Tibial artery (tissue), 4 donors: ENCODE measurements at regions not wholly inside any gene's neighbourhood (a gene's known extent, or its start where the extent isn't known, plus 50 kb on each side); places are given as distances from the start of the nearest gene placed in this dataset.

Source experiments
- DNase-seq, 2 donors: peaks; one replicate each; pipeline ENCODE4 v3.0.0-alpha.2; 2019
- H3K27ac ChIP-seq, 2 donors: fragments of 200-600 bp; sonication (generic) in 1 of 2; 1 replicate in 1 of 2; 2 replicates in 1 of 2; pipeline ENCODE4 v1.5.1; 2018 to 2019; ENCODE audit warnings: mild to moderate bottlenecking in 1 of 2
- H3K27me3 ChIP-seq, 2 donors: fragments of 200-600 bp; sonication (generic) in 1 of 2; one replicate each; pipeline versions ENCODE4 v1.5.1 to v1.6.0; 2016 to 2019
- H3K36me3 ChIP-seq, 3 donors: fragments of 200-600 bp; sonication (generic) in 2 of 3; one replicate each; pipeline ENCODE4 v1.5.1; 2016 to 2019; ENCODE audit warnings: mild to moderate bottlenecking in 2 of 3
- H3K4me1 ChIP-seq, 4 donors: fragments of 200-600 bp; sonication (generic) in 2 of 4; 1 replicate in 3 of 4; 2 replicates in 1 of 4; pipeline ENCODE4 v1.5.1; 2016 to 2019
- H3K4me3 ChIP-seq, 2 donors: fragments of 200-600 bp; sonication (generic) in 1 of 2; 1 replicate in 1 of 2; 2 replicates in 1 of 2; pipeline ENCODE4 v1.5.1; 2018 to 2019; ENCODE audit warnings: mild to moderate bottlenecking in 2 of 2
- H3K9me3 ChIP-seq, 3 donors: fragments of 200-600 bp; sonication (generic) in 1 of 3; one replicate each; pipeline ENCODE4 v1.5.1; 2016 to 2019
- CTCF ChIP-seq, 2 experiments: fragments of 200-600 bp in 1 of 2; fragments of 450-650 bp in 1 of 2; IDR thresholded peaks; one replicate each; pipeline ENCODE4 v1.5.1; 2017 to 2019; ENCODE audit warnings: antibody characterized with exemption in 2 of 2, mild to moderate bottlenecking in 1 of 2, moderate library complexity in 1 of 2
- intact Hi-C: fragments of 100-400 bp; cut with DNase I; formaldehyde crosslinking; loops from one replicate; pipeline ENCODE4 v1.15.0; 2023; ENCODE audit warnings: low total_unique reads

GRCh38 chr2:7619203-7619970 lies 702.2 kb downstream of the RNF144A start:
- intact Hi-C loops: no loop called here
- Histone ChIP-seq H3K9me3 (no peaks in the 10 kb centered on the region), H3K4me1 (no peaks in the 10 kb centered on the region), H3K36me3 (no peaks in the 10 kb centered on the region), H3K27ac (no peak overlapping the region), H3K4me3 (no peak overlapping the region), H3K27me3 (peaks cover 0 to 5% of the 10 kb centered on the region in 2 donors)
- no peak for TF ChIP-seq CTCF (IDR thresholded peaks at IDR 0.05)
- DNase-seq: no peak

GRCh38 chr2:7620255-7620654 lies 703.0 kb downstream of the RNF144A start:
- TF ChIP-seq CTCF (IDR thresholded peaks at IDR 0.05): no peak
- no peaks in the 10 kb centered on the region for H3K4me1 ChIP-seq
- no peak overlapping the region for H3K4me3 ChIP-seq
- H3K36me3 ChIP-seq: no peaks in the 10 kb centered on the region
- peaks cover 0 to 3% of the 10 kb centered on the region in 2 donors for H3K27me3 ChIP-seq
- DNase-seq: no peak
- intact Hi-C loops: no loop called here
- no peak overlapping the region for H3K27ac ChIP-seq
- H3K9me3 ChIP-seq: no peaks in the 10 kb centered on the region

GRCh38 chr2:7621018-7621814 lies 704.0 kb downstream of the RNF144A start:
- intact Hi-C loops: no loop called here
- Histone ChIP-seq H3K27ac (no peak overlapping the region), H3K4me3 (no peak overlapping the region), H3K9me3 (no peaks in the 10 kb centered on the region), H3K36me3 (no peaks in the 10 kb centered on the region), H3K27me3 (peaks cover 0 to 3% of the 10 kb centered on the region in 2 donors), H3K4me1 (no peaks in the 10 kb centered on the region)
- DNase-seq: no peak
- TF ChIP-seq CTCF (IDR thresholded peaks at IDR 0.05): no peak

GRCh38 chr2:7625392-7626138 lies 708.4 kb downstream of the RNF144A start:
- H3K27me3 ChIP-seq: no peaks in the 10 kb centered on the region
- no peak overlapping the region for H3K4me3 ChIP-seq
- H3K4me1 ChIP-seq: no peaks in the 10 kb centered on the region
- H3K9me3 ChIP-seq: no peaks in the 10 kb centered on the region
- TF ChIP-seq CTCF (IDR thresholded peaks at IDR 0.05): no peak
- H3K36me3 ChIP-seq: no peaks in the 10 kb centered on the region
- no peak for DNase-seq
- H3K27ac ChIP-seq: no peak overlapping the region
- intact Hi-C loops: no loop called here

GRCh38 chr2:7626139-7626537 lies 708.9 kb downstream of the RNF144A start:
- H3K27ac ChIP-seq: no peak overlapping the region
- no peaks in the 10 kb centered on the region for H3K9me3 ChIP-seq
- H3K4me3 ChIP-seq: no peak overlapping the region
- no peaks in the 10 kb centered on the region for H3K27me3 ChIP-seq
- no peak for TF ChIP-seq CTCF (IDR thresholded peaks at IDR 0.05)
- H3K4me1 ChIP-seq: no peaks in the 10 kb centered on the region
- H3K36me3 ChIP-seq: no peaks in the 10 kb centered on the region
- intact Hi-C loops: no loop called here
- no peak for DNase-seq
